ENCODE measurements at regions not wholly inside any gene's neighbourhood (a gene's known extent, or its start where the extent isn't known, plus 50 kb on each side); places are given as distances from the start of the nearest gene placed in this dataset.

GRCh38 chr1:30280572-30280971, 442.8 kb downstream of the MATN1 start:
- no peak for DNase-seq

- DNase-seq: no peak
These were observed 445.5 kb downstream of the MATN1 start for GRCh38 chr1:30277911-30278310.

- DNase-seq: no peak
These were observed 446.0 kb downstream of the MATN1 start for GRCh38 chr1:30277415-30277814.

GRCh38 chr1:30275926-30276764, 447.2 kb downstream of the MATN1 start:
- no peak for DNase-seq

- DNase-seq: no peak
These were observed 448.3 kb downstream of the MATN1 start for GRCh38 chr1:30274976-30275621.

GRCh38 chr1:30274173-30274970, 449.0 kb downstream of the MATN1 start:
- no peak for DNase-seq

- no peak for DNase-seq
These were observed 449.9 kb downstream of the MATN1 start for GRCh38 chr1:30273456-30273855.

GRCh38 chr1:30273021-30273325, 450.4 kb downstream of the MATN1 start:
- DNase-seq: no peak

- no peak for DNase-seq
These were observed 450.9 kb downstream of the MATN1 start for GRCh38 chr1:30272277-30273020.

- no peak for DNase-seq
These were observed 451.7 kb downstream of the MATN1 start for GRCh38 chr1:30271401-30272276.

GRCh38 chr1:30270461-30270860, 452.9 kb downstream of the MATN1 start:
- DNase-seq: no peak

GRCh38 chr1:30268923-30269666, 454.3 kb downstream of the MATN1 start:
- DNase-seq: no peak

- DNase-seq: no peak
These were observed 455.5 kb downstream of the MATN1 start for GRCh38 chr1:30267856-30268255.

GRCh38 chr1:30267046-30267445, 456.3 kb downstream of the MATN1 start:
- DNase-seq: no peak

- DNase-seq: no peak
These were observed 458.0 kb downstream of the MATN1 start for GRCh38 chr1:30265127-30266070.

GRCh38 chr1:30264672-30265025, 458.7 kb downstream of the MATN1 start:
- no peak for DNase-seq

- DNase-seq: no peak
These were observed 459.3 kb downstream of the MATN1 start for GRCh38 chr1:30263888-30264671.

- DNase-seq: no peak
These were observed 460.0 kb downstream of the MATN1 start for GRCh38 chr1:30263405-30263804.

GRCh38 chr1:30262158-30262557, 461.2 kb downstream of the MATN1 start:
- DNase-seq: no peak
